ENCODE measurements at regions not wholly inside any gene's neighbourhood (a gene's known extent, or its start where the extent isn't known, plus 50 kb on each side); places are given as distances from the start of the nearest gene placed in this dataset.
"Not testable (repeated sequence)": the region's sequence is repeated elsewhere in the genome, so short reads cannot be mapped to it uniquely, and the experiment has no call there.

DNA sequence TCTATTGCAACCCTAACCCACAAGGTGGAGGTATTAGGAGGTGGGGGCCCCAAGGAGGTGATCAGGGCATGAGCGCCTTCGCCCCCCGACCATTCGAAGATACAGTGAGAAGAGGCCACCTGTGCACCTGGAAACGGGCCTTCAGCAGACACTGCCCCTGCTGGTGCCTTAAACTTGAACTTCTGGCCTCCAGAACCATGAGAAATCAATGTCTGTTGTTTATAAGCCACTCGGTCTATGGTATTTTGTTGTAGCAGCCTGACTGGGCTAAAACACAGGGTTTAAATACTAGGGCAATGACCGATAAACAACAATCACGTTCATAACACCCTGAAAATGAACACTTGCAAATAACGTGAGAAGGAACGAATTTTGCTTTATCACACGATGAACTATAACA lies 85.2 kb upstream of the USP29 start:
- H3K27me3 ChIP-seq = no peaks in the 10 kb centered on the region
- H3K4me1 ChIP-seq = no peaks in the 10 kb centered on the region
- DNase-seq (ENCODE audit: low spot score in 2 of 2) = no peak
- intact Hi-C loops (cut with DNase I; ENCODE audit: low total_unique reads) = no loop called here
- H3K27ac ChIP-seq = no peak overlapping the region
- TF ChIP-seq, protein P1, sequence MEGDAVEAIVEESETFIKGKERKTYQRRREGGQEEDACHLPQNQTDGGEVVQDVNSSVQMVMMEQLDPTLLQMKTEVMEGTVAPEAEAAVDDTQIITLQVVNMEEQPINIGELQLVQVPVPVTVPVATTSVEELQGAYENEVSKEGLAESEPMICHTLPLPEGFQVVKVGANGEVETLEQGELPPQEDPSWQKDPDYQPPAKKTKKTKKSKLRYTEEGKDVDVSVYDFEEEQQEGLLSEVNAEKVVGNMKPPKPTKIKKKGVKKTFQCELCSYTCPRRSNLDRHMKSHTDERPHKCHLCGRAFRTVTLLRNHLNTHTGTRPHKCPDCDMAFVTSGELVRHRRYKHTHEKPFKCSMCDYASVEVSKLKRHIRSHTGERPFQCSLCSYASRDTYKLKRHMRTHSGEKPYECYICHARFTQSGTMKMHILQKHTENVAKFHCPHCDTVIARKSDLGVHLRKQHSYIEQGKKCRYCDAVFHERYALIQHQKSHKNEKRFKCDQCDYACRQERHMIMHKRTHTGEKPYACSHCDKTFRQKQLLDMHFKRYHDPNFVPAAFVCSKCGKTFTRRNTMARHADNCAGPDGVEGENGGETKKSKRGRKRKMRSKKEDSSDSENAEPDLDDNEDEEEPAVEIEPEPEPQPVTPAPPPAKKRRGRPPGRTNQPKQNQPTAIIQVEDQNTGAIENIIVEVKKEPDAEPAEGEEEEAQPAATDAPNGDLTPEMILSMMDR (IDR thresholded peaks at IDR 0.05) = no peak
- TF ChIP-seq POLR2AphosphoS5 (IDR thresholded peaks at IDR 0.05) (no peak), POLR2A (IDR thresholded peaks at IDR 0.05) (no peak)
- no peak overlapping the region for H3K4me3 ChIP-seq
- H3K36me3 ChIP-seq = no peaks in the 10 kb centered on the region
- H3K9me3 ChIP-seq = peaks cover 7 to 11% of the 10 kb centered on the region in 2 donors

DNA sequence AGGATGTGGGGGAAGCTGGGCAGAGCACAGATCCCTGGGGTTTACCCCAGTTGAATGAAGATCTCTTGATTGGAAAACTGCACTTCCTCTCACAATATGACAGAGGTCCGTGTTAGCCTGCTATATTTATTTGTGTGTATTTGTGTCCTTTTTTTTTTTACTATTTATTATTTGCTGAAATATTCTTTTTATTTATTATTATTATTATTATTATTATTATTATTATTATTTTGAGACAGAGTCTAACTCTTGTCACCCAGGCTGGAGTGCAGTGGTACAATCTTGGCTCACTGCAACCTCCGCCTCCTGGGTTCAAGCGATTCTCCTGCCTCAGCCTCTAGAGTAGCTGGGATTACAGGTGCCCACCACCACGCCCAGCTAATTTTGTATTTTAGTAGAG lies 84.0 kb upstream of the USP29 start:
- H3K27ac ChIP-seq; intact Hi-C loops (cut with DNase I; ENCODE audit: low total_unique reads); H3K36me3 ChIP-seq; H3K4me3 ChIP-seq; DNase-seq (ENCODE audit: low spot score in 2 of 2); H3K4me1 ChIP-seq; H3K27me3 ChIP-seq: not testable (repeated sequence)
- H3K9me3 ChIP-seq = peaks cover 15 to 17% of the 10 kb centered on the region in 2 donors

DNA sequence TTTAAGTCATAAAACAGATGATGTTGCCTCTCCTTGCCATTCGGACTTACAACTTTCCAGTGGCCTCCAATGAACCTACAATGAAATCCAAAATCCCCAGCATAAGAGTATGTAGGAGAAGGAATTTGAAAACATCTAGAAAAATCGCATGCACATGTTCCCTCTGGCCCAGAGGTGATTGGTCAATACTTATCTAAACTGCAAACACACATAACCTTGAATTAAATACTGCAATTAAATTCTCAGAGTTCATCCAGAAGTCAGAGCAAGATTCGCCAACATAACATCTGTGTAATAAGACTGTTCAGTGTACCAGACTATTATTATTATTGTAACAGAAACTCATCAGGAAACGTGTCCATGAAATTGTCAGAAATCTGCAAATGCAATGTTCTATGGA lies 82.2 kb upstream of the USP29 start:
- peaks cover 15 to 16% of the 10 kb centered on the region in 2 donors for H3K9me3 ChIP-seq
- no peak for TF ChIP-seq POLR2AphosphoS5 (IDR thresholded peaks at IDR 0.05)
- TF ChIP-seq, protein P1 (IDR thresholded peaks at IDR 0.05) = no peak
- no peak for TF ChIP-seq POLR2A (IDR thresholded peaks at IDR 0.05)
- intact Hi-C loops (cut with DNase I; ENCODE audit: low total_unique reads) = no loop called here

DNA sequence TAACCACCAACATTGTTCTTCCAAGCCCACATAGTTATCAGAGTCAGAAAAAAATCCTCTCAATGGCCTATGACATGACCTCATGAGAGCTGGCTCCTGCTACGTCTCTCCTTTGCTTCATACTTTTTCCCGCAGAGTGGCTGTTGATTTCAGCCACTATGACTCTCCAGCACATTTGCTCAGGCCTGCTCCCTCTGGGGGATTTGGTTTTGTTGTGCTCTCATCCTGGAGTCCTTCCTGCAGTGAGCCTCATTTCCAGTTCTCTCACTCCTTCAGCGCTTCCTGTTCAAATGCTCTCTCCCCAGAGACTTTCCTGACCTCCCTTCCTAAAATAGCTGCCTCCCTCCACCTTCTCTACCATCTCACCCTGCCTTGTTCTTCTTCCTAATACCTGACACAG lies 72.0 kb upstream of the USP29 start:
- no peak for TF ChIP-seq POLR2AphosphoS5 (IDR thresholded peaks at IDR 0.05)
- TF ChIP-seq, protein P1 (IDR thresholded peaks at IDR 0.05) = no peak
- TF ChIP-seq POLR2A (IDR thresholded peaks at IDR 0.05) = no peak
- Histone ChIP-seq H3K9me3 (peaks cover 7 to 10% of the 10 kb centered on the region in 2 donors), H3K27ac (no peak overlapping the region), H3K27me3 (no peaks in the 10 kb centered on the region), H3K4me3 (no peak overlapping the region), H3K36me3 (no peaks in the 10 kb centered on the region), H3K4me1 (no peaks in the 10 kb centered on the region)
- intact Hi-C loops (cut with DNase I; ENCODE audit: low total_unique reads) = no loop called here
- no peak for DNase-seq (ENCODE audit: low spot score in 2 of 2)

More for the DNA sequence above, 82.2 kb upstream of the USP29 start:
- DNase-seq (ENCODE audit: low spot score in 2 of 2) = no peak
- Histone ChIP-seq H3K27me3 (no peaks in the 10 kb centered on the region), H3K36me3 (no peaks in the 10 kb centered on the region), H3K4me3 (no peak overlapping the region), H3K27ac (no peak overlapping the region), H3K4me1 (no peaks in the 10 kb centered on the region)

DNA sequence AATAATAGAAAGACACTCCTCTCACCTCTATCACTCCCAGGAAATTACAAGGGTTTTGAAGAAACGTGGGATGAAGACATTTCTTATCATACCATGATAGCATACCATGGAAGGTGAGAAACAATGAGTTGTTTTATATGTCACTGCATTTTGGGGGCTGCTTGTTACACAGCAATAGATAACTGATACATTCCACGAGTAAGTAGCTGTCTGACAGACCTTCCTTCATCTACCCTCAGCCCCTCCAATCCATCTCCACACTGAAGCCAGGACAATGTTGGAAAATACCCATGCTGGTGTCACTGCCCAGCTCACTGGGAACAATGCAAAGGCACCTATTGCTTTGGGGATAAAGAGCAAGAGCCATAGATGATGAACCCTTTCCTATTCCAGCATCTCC lies 68.9 kb upstream of the USP29 start:
- peaks cover 7 to 11% of the 10 kb centered on the region in 2 donors for H3K9me3 ChIP-seq
- no peak overlapping the region for H3K4me3 ChIP-seq
- intact Hi-C loops (cut with DNase I; ENCODE audit: low total_unique reads) = no loop called here

More for the DNA sequence above, 68.9 kb upstream of the USP29 start:
- TF ChIP-seq POLR2A (IDR thresholded peaks at IDR 0.05) (no peak), POLR2AphosphoS5 (IDR thresholded peaks at IDR 0.05) (no peak)
- TF ChIP-seq, protein P1 (IDR thresholded peaks at IDR 0.05) = no peak
- no peak for DNase-seq (ENCODE audit: low spot score in 2 of 2)
- Histone ChIP-seq H3K27me3 (peaks cover 0 to 10% of the 10 kb centered on the region in 2 donors), H3K27ac (no peak overlapping the region), H3K4me1 (no peaks in the 10 kb centered on the region), H3K36me3 (no peaks in the 10 kb centered on the region)

All from breast epithelium (tissue), 4 donors.